ENCODE measurements at regions not wholly inside any gene's neighbourhood (a gene's known extent, or its start where the extent isn't known, plus 50 kb on each side); places are given as distances from the start of the nearest gene placed in this dataset.

DNA sequence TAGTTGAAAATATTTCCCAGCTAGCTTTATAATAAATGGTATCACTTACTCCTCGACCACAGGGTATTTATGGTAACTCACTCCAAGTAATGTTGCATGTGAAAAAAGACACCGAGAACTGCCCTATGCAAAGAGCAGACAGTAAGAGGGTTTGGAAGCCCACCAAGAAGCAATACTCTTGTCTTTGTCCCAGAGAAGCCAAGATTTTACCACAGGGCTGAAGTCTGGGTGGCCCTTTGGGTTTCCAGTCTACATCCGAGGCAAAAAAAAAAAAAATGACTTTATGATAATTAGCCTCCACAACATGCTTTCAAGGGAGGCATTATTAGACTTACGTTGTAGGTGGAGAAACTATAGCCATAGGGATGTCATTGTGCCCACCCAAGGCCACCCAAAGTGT, 83.6 kb downstream of the CCDC34 start:
- H3K9ac ChIP-seq: no peak overlapping the region
- Mint-ChIP-seq H3K9me3 (no peaks in the 10 kb centered on the region), H3K36me3 (no peaks in the 10 kb centered on the region), H3K4me1 (peaks cover 5% of the 10 kb centered on the region), H3K4me3 (no peak overlapping the region), H3K27ac (no peak overlapping the region), H3K27me3 (ENCODE audit: insufficient read depth, low read depth) (peaks cover 4% of the 10 kb centered on the region)
- no peaks in the 10 kb centered on the region for H3K27me3 ChIP-seq
- H3K27ac ChIP-seq: no peak overlapping the region
- no peak for TF ChIP-seq EZH2phosphoT487 (IDR thresholded peaks at IDR 0.05)
- H2AFZ ChIP-seq (replicated peaks): no peak overlapping the region
- peaks cover 3% of the 10 kb centered on the region for H3F3A ChIP-seq (ENCODE audit: low read depth)
- H3K79me2 ChIP-seq (ENCODE audit: low read depth): no peaks in the 10 kb centered on the region
- no peak overlapping the region for H3K4me3 ChIP-seq
- H3K36me3 ChIP-seq: no peaks in the 10 kb centered on the region
- no peak for DNase-seq (ENCODE audit: low spot score)
- no peak overlapping the region for H3K4me2 ChIP-seq
- no peaks in the 10 kb centered on the region for H4K20me1 ChIP-seq (ENCODE audit: low read depth)
- H3K9me3 ChIP-seq (ENCODE audit: low read depth): no peaks in the 10 kb centered on the region
- peaks cover 7% of the 10 kb centered on the region for H3K4me1 ChIP-seq

DNA sequence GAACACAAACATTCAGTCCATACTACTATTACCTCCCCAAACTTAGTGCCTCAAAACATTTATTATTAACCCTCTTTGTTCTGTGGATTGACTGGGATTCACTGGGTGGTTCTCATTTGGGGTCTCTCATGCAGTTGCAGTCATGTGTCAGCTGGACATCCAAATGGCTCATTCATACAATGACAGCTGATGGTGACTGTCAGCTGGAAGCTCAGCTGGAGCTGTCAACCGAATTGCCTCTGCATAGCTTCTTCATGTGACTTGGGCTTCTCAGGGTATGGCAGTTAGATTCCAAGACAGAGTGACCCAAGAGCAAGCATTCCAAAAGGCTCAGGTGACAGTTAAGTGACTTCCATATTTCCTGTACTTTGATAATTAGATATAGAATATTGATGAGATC, 85.2 kb downstream of the CCDC34 start:
- Histone ChIP-seq H3K4me3 (no peak overlapping the region), H3K9me3 (ENCODE audit: low read depth) (no peaks in the 10 kb centered on the region), H3K27me3 (no peaks in the 10 kb centered on the region), H3K4me1 (peaks cover 5% of the 10 kb centered on the region), H2AFZ (replicated peaks) (no peak overlapping the region), H3F3A (ENCODE audit: low read depth) (peaks cover 3% of the 10 kb centered on the region), H3K4me2 (no peak overlapping the region), H4K20me1 (ENCODE audit: low read depth) (no peaks in the 10 kb centered on the region), H3K36me3 (no peaks in the 10 kb centered on the region), H3K79me2 (ENCODE audit: low read depth) (no peaks in the 10 kb centered on the region), H3K27ac (no peak overlapping the region), H3K9ac (no peak overlapping the region)
- peaks cover 3% of the 10 kb centered on the region for H3K27me3 Mint-ChIP-seq (ENCODE audit: insufficient read depth, low read depth)
- TF ChIP-seq, protein P1, sequence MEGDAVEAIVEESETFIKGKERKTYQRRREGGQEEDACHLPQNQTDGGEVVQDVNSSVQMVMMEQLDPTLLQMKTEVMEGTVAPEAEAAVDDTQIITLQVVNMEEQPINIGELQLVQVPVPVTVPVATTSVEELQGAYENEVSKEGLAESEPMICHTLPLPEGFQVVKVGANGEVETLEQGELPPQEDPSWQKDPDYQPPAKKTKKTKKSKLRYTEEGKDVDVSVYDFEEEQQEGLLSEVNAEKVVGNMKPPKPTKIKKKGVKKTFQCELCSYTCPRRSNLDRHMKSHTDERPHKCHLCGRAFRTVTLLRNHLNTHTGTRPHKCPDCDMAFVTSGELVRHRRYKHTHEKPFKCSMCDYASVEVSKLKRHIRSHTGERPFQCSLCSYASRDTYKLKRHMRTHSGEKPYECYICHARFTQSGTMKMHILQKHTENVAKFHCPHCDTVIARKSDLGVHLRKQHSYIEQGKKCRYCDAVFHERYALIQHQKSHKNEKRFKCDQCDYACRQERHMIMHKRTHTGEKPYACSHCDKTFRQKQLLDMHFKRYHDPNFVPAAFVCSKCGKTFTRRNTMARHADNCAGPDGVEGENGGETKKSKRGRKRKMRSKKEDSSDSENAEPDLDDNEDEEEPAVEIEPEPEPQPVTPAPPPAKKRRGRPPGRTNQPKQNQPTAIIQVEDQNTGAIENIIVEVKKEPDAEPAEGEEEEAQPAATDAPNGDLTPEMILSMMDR (IDR thresholded peaks at IDR 0.05): no peak
- no peak for TF ChIP-seq EZH2 (IDR thresholded peaks at IDR 0.05)
- TF ChIP-seq EZH2phosphoT487 (IDR thresholded peaks at IDR 0.05): no peak
- H3K4me3 Mint-ChIP-seq: no peak overlapping the region
- H3K4me1 Mint-ChIP-seq: peaks cover 5% of the 10 kb centered on the region
- H3K36me3 Mint-ChIP-seq: no peaks in the 10 kb centered on the region
- H3K9me3 Mint-ChIP-seq: peaks cover 2% of the 10 kb centered on the region
- H3K27ac Mint-ChIP-seq: no peak overlapping the region
- no peak for DNase-seq (ENCODE audit: low spot score)

DNA sequence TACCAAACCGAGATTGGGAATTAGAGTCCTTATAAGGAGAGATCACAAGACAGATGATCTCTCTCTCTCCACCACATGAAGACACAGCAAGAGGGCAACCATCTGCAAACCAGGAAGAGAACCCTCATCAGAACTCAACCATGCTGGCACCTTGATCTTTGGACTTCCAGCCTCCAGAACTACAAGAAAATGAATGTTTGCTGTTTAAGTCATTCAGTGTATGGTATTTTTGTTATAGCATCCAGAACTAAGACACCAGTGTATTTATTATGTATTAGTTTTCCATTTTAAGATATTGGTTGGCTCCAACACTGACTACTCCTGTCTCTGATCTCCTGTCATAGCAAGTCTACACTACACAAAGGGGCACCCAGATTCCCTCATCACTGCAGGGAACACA, 86.9 kb downstream of the CCDC34 start:
- H3K36me3 ChIP-seq: no peaks in the 10 kb centered on the region
- no peak overlapping the region for H3K9ac ChIP-seq
- H3F3A ChIP-seq (ENCODE audit: low read depth): no peaks in the 10 kb centered on the region
- H3K79me2 ChIP-seq (ENCODE audit: low read depth): no peaks in the 10 kb centered on the region
- Mint-ChIP-seq H3K4me3 (no peak overlapping the region), H3K27me3 (ENCODE audit: insufficient read depth, low read depth) (peaks cover 3% of the 10 kb centered on the region), H3K36me3 (no peaks in the 10 kb centered on the region), H3K27ac (no peak overlapping the region), H3K9me3 (peaks cover 10% of the 10 kb centered on the region), H3K4me1 (peaks cover 2% of the 10 kb centered on the region)
- no peaks in the 10 kb centered on the region for H4K20me1 ChIP-seq (ENCODE audit: low read depth)
- no peak overlapping the region for H3K27ac ChIP-seq
- no peak overlapping the region for H3K4me3 ChIP-seq
- no peaks in the 10 kb centered on the region for H3K27me3 ChIP-seq
- no peak overlapping the region for H2AFZ ChIP-seq (replicated peaks)
- no peak for DNase-seq (ENCODE audit: low spot score)
- no peaks in the 10 kb centered on the region for H3K4me1 ChIP-seq
- no peak overlapping the region for H3K4me2 ChIP-seq
- TF ChIP-seq, protein P1 (IDR thresholded peaks at IDR 0.05): no peak
- TF ChIP-seq EZH2phosphoT487 (IDR thresholded peaks at IDR 0.05) (no peak), EZH2 (IDR thresholded peaks at IDR 0.05) (no peak)
- H3K9me3 ChIP-seq (ENCODE audit: low read depth): no peaks in the 10 kb centered on the region

DNA sequence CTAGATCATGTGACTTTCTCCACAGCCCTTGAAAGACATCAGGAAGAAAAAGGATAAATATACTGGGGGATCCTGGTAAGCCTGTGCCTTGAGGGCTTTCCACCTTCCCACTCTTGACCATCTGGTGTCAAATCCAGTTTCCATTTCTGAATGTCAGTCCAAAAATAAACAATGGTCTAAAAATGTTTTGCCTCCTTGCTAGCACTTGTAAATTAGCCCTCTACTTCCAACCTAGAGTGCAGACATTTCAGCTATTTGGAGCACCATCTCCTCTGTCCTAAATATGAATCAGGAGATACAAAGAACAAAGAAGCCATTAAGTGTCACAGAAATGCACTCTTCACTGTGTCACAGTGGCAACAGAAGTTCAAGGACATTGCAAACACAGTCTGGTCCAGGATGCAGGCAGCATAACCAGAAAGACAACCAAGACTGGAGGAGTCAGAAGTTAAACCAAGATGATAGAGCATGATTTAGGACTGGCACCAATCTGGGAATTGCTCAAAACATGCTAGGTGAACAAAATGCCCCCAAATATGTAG, 88.1 kb downstream of the CCDC34 start:
- no peaks in the 10 kb centered on the region for H3K9me3 ChIP-seq (ENCODE audit: low read depth)
- DNase-seq (ENCODE audit: low spot score): no peak
- Mint-ChIP-seq H3K4me3 (no peak overlapping the region), H3K27ac (no peak overlapping the region), H3K27me3 (ENCODE audit: insufficient read depth, low read depth) (peaks cover 3% of the 10 kb centered on the region), H3K4me1 (peaks cover 2% of the 10 kb centered on the region), H3K36me3 (no peaks in the 10 kb centered on the region), H3K9me3 (peaks cover 18% of the 10 kb centered on the region)
- no peak overlapping the region for H3K4me2 ChIP-seq
- H3K79me2 ChIP-seq (ENCODE audit: low read depth): no peaks in the 10 kb centered on the region
- H3K9ac ChIP-seq: no peak overlapping the region
- H3K27me3 ChIP-seq: no peaks in the 10 kb centered on the region
- no peaks in the 10 kb centered on the region for H3F3A ChIP-seq (ENCODE audit: low read depth)
- no peak overlapping the region for H3K27ac ChIP-seq
- H2AFZ ChIP-seq (replicated peaks): no peak overlapping the region
- H3K4me1 ChIP-seq: no peaks in the 10 kb centered on the region
- TF ChIP-seq, protein P1 (IDR thresholded peaks at IDR 0.05): no peak
- TF ChIP-seq EZH2 (IDR thresholded peaks at IDR 0.05) (no peak), EZH2phosphoT487 (IDR thresholded peaks at IDR 0.05) (no peak)
- no peaks in the 10 kb centered on the region for H4K20me1 ChIP-seq (ENCODE audit: low read depth)
- H3K4me3 ChIP-seq: no peak overlapping the region
- no peaks in the 10 kb centered on the region for H3K36me3 ChIP-seq
